Fibroblast of mammary gland (primary cell): ENCODE measurements at regions not wholly inside any gene's neighbourhood (a gene's known extent, or its start where the extent isn't known, plus 50 kb on each side); places are given as distances from the start of the nearest gene placed in this dataset.
"Not testable (repeated sequence)": the region's sequence is repeated elsewhere in the genome, so short reads cannot be mapped to it uniquely, and the experiment has no call there.

Source experiments
- DNase-seq: peaks from one replicate; pipeline ENCODE4 v3.0.0-alpha.2; 2010; ENCODE audit warnings: low read depth
- H3K4me3 ChIP-seq: 2 replicates; pipeline ENCODE4 v1.5.1; 2011; ENCODE audit warnings: low read depth, mild to moderate bottlenecking, low read length, moderate library complexity; ENCODE audit not compliant: control insufficient read depth
- CTCF ChIP-seq: conservative IDR thresholded peaks from 2 replicates; pipeline ENCODE4 v1.5.1; 2011; ENCODE audit warnings: low read depth, low read length, inconsistent platforms; ENCODE audit not compliant: control insufficient read depth, insufficient read depth

DNA sequence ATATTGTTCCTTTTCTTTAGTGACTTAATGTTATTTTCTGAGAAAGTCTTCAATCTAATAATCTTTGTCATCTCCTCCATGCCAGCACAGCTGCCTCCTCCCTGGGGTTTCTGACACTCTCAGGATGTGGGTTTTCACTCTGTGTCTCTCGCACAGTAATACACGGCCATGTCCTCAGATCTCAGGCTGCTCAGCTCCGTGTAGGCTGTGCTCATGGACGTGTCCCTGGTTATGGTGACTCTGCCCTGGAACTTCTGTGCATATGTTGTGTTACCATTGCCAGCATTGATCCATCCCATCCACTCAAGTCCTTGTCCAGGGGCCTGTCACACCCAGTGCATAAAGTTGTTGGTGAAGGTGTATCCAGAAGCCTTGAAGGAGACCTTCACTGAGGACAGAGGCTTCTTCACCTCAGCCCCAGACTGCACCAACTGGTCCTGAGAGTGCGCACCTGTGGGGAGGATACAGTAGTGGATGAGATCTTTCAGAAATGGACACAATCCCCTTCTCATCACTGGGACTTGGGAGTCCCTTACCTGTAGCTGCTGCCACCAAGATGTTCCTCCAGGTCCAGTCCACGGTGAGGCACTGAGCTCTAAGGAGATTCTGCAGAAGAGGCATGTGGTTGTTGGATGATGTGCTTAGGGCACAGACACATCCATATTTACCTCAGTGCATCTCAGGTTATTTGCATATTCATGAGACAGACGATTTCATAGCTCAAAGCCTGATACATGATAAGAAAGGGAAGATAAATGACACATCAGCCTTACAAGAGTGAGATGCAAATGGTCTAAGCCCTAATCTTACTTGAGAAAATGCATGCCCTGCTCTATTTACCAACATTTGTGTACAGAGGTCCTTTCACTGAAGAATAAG, 114.7 kb downstream of the OR4M2 start:
- H3K4me3 ChIP-seq, DNase-seq: not testable (repeated sequence)

- not testable (repeated sequence) for DNase-seq, H3K4me3 ChIP-seq
These were observed 116.1 kb downstream of the OR4M2 start for GRCh38 chr15:22196423-22196822.

DNA sequence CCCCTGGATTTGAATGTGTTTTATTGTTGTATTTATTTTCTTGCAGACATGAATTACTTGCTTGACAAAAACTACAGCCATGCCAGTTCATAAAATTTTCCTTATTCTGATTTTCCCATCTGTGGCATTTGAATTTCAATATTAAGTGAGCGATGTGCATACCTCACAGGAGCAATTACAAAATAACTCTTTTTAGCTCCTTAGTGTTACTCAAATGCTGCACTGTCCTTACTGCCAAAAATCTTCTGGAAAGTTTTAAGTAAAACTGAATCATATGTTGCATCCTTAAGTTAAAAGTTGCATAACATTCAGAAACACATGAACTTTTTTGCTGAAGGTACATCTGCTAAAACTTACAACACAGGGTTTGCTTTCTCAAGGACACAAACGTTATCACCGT, 120.1 kb downstream of the OR4M2 start:
- not testable (repeated sequence) for DNase-seq, H3K4me3 ChIP-seq

DNA sequence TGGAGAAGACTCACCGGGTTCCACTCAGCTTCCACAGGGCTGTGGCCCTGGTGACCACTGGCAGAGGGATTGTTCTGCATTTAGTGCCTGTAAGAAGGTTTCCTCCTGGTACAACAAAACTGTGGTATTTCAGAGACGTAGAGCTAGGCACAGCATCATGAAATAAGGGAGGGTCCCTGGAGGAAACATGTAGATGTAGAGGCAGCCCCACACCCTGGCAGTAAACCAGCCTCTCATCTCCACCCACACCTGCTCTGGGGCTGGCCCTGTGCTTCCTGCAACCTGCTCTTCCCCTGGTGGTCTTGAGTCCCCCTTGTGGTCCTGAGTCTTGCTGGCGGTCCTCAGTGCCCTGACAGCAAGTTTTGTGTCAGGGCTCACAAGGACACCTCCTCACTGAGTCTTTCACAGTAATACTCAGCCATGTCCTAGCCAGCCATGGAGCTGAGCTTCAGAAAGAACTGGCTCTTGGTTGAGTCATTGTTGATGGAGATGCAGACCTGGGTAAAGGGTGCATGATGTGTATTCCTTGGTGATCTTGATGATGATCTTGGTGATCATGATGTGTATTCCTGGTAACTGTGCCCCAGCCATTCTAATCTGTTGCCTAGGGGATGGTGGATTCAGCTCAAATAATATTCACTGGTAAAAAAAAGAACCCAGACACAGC, 121.8 kb downstream of the OR4M2 start:
- not testable (repeated sequence) for H3K4me3 ChIP-seq, DNase-seq

GRCh38 chr15:22203208-22203607, 122.9 kb downstream of the OR4M2 start:
- not testable (repeated sequence) for DNase-seq, H3K4me3 ChIP-seq

DNA sequence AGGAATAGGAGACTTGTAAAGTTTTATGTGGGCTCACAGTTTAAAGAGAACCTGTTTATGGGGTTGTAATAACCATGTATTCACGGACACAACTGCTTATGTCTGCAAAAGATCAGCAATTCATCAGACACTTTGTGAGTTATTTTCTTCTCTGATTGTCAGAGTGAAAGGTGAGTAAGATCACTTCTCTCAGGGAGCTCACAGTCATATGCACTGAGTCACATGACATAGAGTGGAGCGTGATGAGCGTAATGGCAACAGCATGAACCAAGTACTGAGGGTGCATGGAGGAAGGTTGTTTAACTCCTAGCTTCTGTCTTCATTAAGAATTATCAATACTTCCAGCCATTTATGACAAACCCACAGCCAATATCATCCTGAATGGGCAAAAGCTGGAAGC, 128.8 kb downstream of the OR4M2 start:
- H3K4me3 ChIP-seq, DNase-seq: not testable (repeated sequence)

- DNase-seq, H3K4me3 ChIP-seq: not testable (repeated sequence)
These were observed 142.3 kb downstream of the OR4M2 start for GRCh38 chr15:22222596-22222995.

DNA sequence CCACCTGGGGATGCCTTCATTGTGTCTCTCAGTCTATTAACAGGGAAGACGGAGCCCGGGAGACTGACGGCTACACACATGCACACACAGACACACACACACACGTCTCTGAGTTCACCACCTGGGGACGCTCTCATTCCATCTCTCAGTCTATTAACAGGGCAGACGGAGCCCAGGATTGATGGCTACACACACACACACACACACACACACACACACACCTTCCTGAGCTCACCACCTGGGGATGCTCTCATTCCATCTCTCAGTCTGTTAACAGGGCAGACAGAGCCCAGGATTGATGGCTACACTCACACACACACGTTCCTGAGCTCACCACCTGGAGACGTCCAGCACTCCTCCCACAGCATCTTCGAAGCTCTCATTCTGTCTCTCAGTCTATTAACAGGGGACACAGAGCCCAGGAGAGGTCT, 143.9 kb downstream of the OR4M2 start:
- DNase-seq = no peak
- no peak overlapping the region for H3K4me3 ChIP-seq
- no peak for TF ChIP-seq CTCF

DNA sequence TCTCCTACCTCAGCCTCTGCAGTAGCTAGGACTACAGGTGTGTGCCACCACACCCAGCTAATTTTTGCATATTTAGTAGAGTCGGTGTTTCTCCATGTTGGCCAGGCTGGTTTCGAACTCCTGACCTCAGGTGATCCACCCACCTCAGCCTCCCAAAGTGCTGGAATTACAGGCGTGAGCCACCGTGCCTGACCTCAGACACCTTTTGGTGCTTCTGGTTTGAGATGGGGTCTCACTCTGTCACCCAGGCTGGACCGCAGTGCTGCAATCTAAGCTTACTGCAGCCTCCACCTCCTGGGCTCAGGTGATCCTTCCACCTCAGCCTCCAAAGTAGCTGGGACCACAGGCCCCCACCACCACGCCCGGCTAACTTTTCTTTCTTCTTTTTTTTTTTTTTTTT, 144.6 kb downstream of the OR4M2 start:
- not testable (repeated sequence) for H3K4me3 ChIP-seq, DNase-seq

DNA sequence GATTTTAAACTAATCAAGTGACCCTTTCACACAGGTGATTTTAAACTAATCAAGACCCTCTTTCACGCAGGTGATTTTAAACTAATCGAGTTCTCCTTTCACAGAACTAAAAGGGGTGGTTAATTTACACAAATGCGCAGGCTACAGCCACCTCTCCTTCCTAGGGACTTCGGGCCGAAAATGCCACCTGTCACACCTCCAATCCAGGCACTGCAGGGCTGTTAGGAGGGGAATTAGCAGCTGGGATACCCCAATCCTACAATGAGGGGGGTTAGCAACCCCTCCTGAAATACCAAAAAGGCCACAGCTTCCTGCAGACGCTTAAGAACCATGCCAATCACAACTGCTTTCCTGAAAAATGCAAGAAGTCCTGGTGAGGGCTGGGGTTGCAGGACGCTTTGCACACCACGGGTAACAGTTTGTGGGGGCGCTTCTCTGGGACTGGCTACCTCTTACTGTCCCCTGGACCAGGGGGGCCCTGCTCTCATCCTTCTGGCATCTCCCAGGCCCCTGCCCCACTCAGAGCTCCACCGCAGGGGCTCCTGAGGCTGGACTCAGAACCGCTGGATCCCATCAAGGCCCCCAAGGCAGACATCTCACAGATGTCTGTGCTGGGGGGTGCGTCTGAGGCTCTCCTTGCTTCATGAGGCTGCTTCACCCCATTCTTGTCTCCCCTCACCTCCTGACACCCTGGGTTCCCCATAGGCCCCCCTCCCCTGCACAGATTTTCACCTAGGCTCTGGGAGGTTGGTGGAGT, 145.9 kb downstream of the OR4M2 start:
- no peak for TF ChIP-seq CTCF
- DNase-seq = no peak
- no peak overlapping the region for H3K4me3 ChIP-seq
